GM12873 (cell line): ENCODE measurements at regions not wholly inside any gene's neighbourhood (a gene's known extent, or its start where the extent isn't known, plus 50 kb on each side); places are given as distances from the start of the nearest gene placed in this dataset.

Experiments used
- TF ChIP-seq, protein P1 (sequence below): IDR thresholded peaks from 2 replicates; pipeline ENCODE4 v1.5.1; 2012; ENCODE audit warnings: low read depth, mild to moderate bottlenecking, moderate library complexity, low read length, control low read depth; ENCODE audit not compliant: insufficient read depth; ENCODE audit errors: missing control alignments

DNA sequence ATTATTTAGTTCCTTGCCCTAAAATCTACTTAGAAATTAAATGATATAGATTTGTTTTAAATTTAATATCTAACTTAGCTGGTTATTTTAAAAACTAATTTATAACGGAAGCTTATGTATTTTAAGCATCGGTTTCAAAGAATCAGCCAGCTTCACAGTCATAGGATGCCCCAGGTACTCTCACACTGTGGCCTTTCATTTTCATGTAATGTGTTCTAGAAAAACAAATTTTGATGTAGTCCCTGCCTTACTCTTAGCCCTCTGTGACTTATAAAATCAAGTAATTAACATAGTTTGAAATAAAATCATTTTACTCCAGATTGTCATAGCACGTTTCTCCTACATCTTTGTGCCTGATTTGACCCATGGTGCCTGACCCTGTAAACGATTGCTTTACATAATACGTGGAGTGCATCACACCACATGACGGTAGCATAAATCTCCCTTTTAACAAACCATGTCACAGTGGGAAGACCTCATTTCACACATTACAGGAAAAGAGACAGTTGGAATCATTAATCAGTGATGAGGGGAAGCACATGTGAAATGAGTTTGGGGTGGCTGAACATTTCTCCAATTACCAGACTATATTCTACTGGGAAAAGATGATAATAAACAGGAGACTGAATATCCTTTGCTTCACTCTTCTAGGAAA is 731.5 kb upstream of the CDH9 start:
- TF ChIP-seq, protein P1, sequence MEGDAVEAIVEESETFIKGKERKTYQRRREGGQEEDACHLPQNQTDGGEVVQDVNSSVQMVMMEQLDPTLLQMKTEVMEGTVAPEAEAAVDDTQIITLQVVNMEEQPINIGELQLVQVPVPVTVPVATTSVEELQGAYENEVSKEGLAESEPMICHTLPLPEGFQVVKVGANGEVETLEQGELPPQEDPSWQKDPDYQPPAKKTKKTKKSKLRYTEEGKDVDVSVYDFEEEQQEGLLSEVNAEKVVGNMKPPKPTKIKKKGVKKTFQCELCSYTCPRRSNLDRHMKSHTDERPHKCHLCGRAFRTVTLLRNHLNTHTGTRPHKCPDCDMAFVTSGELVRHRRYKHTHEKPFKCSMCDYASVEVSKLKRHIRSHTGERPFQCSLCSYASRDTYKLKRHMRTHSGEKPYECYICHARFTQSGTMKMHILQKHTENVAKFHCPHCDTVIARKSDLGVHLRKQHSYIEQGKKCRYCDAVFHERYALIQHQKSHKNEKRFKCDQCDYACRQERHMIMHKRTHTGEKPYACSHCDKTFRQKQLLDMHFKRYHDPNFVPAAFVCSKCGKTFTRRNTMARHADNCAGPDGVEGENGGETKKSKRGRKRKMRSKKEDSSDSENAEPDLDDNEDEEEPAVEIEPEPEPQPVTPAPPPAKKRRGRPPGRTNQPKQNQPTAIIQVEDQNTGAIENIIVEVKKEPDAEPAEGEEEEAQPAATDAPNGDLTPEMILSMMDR = no peak

DNA sequence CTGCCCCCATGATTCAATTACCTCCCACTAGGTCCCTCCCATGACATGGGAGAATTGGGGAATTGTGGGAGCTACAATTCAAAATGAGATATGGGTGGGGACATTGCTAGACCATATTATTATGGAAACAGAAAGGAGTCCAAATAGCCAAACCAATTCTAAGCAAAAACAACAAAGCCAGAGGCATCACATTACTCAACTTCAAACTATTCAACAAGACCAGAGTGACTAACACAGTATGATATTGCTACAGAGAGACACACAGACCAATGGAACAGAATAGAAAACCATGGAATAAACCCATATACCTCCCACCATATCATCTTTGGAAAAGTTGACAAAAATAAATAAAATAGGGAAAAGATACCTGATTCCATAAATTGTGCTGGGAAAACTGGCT is 710.5 kb upstream of the CDH9 start:
- TF ChIP-seq, protein P1 = no peak

DNA sequence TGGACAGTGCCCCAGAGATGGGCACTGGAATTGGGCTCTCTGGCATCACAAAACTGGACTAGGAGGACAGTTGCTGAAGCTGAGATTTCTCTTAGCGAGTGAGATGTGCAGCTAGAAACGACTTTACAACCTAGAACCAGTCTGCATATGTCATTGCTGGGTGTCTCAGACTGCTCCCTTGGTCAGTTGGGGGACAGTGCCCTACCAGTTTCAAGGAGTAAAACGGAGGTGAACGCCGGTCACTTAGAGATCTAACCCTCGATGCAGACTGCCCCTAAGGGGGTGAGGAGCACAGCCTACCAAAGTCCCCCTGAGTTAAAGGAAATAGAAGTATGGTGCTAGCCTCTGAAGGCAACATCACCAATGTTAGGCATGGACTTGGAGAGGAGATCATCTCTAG is 704.4 kb upstream of the CDH9 start:
- TF ChIP-seq, protein P1 = no peak

DNA sequence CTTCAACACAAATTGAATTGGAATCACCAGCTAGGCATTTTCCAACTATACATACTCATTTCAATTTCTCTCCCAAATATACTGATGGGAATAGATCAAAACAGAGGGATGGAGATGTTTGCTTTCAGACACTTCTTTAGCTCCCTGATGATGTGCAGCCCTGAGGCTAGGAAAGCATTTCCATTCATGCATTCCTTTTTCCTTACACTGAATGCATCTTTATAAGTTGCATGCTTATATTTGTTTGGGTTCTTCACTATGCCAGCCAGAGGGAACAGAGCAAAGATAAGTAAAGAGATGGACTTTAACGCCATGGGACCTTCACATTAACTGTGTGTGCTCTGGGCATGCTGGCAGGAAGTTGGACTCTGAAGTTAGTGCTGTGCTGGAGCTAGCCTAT is 696.5 kb upstream of the CDH9 start:
- TF ChIP-seq, protein P1 = no peak

DNA sequence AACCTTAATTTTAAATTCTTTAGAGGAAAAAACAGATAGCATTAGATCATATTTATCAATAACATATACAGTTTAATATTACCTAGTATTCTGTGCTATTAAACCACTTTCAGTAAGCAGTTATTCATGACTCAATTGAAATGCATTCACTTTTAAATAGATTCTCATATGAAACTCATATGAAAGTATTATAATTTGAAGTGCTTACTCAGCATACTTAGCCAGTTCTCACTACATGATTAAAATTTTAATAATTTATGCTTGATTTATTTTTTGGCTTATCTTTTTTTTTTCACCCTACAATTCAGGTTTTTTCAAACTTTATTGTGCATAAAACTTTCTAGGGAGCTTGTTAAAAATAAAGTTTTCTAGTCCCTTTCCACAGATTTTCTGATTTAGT is 694.9 kb upstream of the CDH9 start:
- TF ChIP-seq, protein P1 = no peak

DNA sequence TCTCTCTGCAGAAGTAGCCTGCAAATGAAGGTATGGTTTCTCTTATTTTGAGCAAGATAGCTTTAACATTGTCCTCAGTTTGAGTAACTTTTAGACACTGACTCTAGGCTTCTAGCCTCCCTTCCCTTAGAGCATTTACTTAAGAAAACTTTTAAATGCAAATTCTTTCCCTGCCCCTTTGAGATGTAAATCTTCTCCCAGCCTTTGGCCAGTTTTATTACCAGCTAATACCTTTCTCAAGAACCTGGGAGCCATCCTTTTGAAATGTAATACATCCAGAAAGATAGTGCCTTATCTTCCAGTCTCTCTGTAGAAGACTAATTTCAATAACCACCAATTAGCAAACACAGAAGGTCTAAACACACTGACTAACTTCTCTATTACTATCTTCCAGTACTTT is 688.9 kb upstream of the CDH9 start:
- TF ChIP-seq, protein P1 = no peak

DNA sequence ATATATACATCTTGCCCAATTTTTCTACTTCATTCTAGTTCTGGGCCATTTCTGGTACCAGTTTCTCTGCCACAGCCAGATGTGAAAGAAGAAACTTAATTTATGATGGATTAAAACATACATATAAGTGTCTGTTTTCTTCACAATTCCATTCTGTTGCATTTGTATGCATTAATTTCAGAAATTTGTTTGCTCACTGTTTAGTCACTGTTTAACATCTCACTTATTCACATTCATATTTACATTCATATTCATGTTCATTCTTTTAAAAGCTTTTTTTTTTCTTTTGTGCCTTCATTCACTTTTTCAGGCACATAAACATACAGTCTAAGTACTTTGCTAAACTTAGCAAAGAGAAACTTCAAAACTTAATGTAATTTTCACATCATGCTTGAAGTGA is 684.0 kb upstream of the CDH9 start:
- TF ChIP-seq, protein P1 = no peak
